LoVo (cell line): ENCODE measurements at regions not wholly inside any gene's neighbourhood (a gene's known extent, or its start where the extent isn't known, plus 50 kb on each side); places are given as distances from the start of the nearest gene placed in this dataset.
A peak's percentile ranks its signal among the peaks of the same experiment; 100 is the strongest.

Experiments
- DNase-seq: peaks from one replicate; pipeline ENCODE4 v3.0.0-alpha.2; 2016; ENCODE audit warnings: low spot score

- no peak for DNase-seq
Observed at GRCh38 chr20:51158226-51158625, 135.3 kb upstream of the KCNG1 start.

- DNase-seq: no peak
Observed at GRCh38 chr20:51156041-51156982, 133.4 kb upstream of the KCNG1 start.

GRCh38 chr20:51154708-51155690 is 132.1 kb upstream of the KCNG1 start:
- no peak for DNase-seq

DNA sequence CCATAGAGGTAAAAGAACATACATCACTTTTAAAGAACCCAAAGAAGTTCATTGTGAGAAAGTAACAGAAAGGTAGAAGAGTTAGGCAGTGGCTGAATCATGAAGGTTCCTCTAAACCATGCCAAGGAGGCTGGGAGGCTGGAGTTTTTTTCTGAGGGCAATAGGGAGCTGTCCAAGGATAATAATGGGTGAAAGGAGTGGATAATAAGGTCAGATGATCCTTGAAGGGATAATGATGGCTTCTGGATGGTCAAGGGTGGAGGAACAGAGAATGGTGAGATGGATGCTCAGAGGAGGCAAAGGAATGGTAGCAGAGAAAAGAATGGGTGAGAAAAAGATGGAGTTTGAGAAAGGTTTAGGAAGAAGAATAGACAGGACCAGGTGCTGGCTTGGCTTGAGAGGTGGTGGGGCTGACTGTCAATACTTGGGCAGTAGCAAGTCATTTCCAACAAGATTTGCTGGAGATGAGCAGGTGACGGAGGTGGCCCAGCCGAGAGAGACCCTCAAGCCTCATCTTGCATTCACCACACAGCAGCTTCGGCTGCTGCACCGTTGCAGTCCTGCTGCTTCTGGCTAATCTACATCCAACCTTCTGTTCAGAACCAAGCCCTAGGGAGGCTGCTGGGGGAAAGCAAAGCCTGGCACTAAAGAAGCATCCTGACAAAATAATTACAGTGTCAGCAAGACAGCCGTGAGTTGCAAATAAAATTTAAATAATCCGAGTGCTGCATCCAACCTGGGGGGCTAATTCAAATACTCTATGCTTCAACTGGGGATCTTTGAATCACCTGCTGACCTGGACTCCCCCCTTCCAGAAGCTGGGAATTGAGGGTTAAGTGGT is 131.2 kb upstream of the KCNG1 start:
- DNase-seq: no peak

GRCh38 chr20:51148941-51149340 is 126.0 kb upstream of the KCNG1 start:
- DNase-seq: no peak

GRCh38 chr20:51144476-51144875 is 121.6 kb upstream of the KCNG1 start:
- DNase-seq: no peak

DNA sequence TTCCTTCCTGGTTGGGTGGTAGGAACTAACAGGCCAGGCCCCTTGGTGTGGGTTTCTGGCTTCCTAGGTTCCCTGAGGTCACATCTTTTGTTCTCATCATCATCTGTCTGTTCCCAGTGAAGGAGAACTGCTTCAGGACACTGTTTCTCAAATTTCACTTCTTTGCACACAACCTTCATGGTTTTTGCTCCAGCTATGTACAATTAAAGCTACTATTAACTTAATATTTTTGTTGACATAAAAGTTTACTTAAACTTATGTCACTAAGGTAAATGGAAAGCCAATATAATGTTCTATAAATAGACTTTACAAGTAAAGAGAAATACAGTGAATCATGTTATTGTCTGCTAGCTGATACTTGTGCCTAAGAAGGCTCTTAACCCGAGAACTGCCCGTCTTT is 120.7 kb upstream of the KCNG1 start:
- DNase-seq: no peak

GRCh38 chr20:51142448-51142847 is 119.5 kb upstream of the KCNG1 start:
- no peak for DNase-seq

GRCh38 chr20:51140671-51141070 is 117.8 kb upstream of the KCNG1 start:
- DNase-seq: no peak

GRCh38 chr20:51139891-51140290 is 117.0 kb upstream of the KCNG1 start:
- DNase-seq: no peak

DNA sequence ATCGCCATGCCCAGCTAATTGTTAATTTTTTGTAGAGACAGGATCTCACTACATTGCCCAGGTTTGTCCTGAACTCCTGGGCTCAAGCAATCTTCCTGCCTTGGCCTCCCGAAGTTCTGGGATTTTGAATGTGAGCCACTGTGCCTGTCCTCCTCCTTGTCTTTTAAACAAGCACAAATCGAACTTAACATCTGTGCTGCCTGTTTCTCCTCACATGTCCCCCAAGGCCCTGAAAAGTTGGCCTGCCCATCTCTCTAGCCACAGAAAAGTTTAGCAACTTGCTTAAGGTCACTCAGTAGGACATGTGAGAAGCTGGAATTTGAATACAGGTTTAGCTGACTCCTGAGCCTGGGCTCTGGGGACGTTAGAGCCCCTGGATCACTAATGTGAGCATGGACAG is 115.7 kb upstream of the KCNG1 start:
- DNase-seq: no peak

DNA sequence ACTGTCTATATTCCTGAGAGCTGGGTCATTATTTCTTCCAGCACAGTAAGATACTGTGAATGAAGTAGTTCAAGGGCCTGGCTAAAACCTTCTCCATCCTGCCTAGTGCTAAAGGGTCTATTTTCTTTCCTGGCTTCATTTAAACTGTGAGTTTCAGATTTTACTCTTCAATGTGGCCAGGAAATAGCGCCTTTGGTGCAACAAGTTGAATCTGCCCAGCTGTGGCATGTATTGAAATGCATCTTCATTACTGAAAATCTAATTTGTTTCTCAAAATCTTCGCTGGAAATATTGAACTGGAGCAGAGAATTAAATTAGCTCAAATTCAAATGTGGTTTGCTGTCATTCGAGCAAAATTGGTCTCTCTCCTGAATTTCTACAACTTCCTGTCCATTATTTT is 114.6 kb upstream of the KCNG1 start:
- DNase-seq: no peak

- DNase-seq: peak; percentile 65
Observed at GRCh38 chr20:51135926-51136715, 113.2 kb upstream of the KCNG1 start.

GRCh38 chr20:51134405-51134804 is 111.5 kb upstream of the KCNG1 start:
- DNase-seq: no peak

DNA sequence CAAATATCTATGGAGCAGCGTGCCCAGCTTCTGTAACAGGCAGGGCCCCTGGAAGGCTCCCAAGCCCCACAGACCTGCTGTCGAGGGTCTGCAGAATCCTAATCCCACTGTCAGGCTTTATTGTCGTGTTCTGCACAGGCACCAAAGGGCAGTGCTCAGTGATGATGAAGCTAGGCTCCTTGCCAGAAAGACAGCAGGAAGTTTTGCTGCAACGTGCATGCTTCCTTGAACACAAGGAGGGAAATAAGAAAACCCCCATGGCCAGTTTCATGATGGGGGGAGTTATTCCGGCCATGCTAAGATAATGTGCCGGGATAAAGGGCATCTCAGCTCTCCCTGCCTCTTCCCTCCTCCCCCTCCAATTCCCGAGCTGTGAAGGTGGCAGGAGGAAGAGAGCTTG is 109.4 kb upstream of the KCNG1 start:
- no peak for DNase-seq

- DNase-seq: no peak
Observed at GRCh38 chr20:51131811-51132210, 108.9 kb upstream of the KCNG1 start.

DNA sequence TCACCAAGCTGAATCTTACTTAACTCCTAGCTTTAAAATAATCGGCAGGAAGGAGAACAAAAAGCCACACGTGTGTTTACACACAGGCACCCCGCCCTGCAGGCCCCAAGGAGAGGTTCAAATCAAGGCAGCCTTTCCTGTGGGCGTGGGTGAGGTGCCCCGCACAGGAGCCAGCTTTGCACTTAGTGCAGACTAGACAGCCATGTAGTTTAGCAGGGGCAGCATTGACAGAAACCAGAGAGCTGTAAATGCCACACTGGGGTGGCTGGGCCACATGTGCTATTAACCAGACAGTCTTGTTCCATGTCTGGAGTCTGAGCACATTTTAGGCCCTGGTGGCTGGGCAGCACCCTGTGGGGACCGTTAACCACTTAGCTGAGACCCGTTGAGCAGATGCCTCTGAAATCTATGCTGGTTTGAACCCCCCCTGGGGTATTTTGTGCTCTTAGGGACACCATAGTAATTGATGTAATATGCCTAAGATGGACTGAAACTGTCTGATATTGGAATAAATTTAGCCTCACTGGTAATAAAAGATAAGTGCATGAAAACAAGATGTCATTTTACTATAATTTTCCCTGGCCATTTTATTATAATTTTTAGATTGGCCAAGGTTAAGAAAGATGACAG is 106.4 kb upstream of the KCNG1 start:
- no peak for DNase-seq

DNA sequence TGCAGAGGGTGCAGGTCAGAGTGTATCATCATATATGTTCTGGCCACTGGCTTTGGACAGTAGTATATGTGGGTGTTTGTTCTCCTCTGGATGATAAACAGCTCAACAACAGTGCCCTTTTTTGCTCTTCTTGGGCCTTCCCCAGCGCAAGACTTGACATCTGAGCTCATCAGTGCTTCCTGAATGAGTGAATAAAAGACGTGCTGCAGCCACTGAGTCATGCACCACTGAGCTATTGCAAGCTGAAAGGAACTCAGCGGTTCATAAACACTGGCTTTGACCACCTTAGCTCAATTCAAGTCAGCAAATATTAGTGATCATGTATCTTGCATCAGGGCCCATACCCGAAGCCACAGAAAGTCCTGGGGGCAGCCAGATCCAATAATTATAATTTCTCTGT is 105.3 kb upstream of the KCNG1 start:
- DNase-seq: no peak

GRCh38 chr20:51127713-51128112 is 104.8 kb upstream of the KCNG1 start:
- no peak for DNase-seq

DNA sequence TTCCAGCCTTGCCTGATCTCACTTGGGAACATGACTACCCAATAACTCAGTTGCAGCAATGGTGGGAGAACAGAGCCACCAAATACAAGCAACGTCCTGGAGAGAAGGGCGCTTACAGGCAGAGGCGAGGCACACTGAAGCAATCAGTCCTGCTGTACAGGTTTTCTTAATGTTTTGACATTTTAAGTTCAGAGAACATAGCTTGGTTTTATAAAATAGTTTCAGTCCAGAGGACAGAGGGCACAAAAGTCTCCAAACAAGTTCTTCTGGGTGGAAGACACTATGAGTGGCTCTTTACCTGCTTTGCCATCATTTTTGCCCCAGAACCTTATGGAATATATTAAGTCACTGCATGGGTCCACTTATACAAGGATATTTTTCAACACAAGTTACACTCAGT is 103.4 kb upstream of the KCNG1 start:
- no peak for DNase-seq

GRCh38 chr20:51125780-51126179 is 102.9 kb upstream of the KCNG1 start:
- no peak for DNase-seq
